GM10266 (cell line): ENCODE measurements at regions not wholly inside any gene's neighbourhood (a gene's known extent, or its start where the extent isn't known, plus 50 kb on each side); places are given as distances from the start of the nearest gene placed in this dataset.
"Not testable (repeated sequence)": the region's sequence is repeated elsewhere in the genome, so short reads cannot be mapped to it uniquely, and the experiment has no call there.

ENCODE experiments used
- DNase-seq: peaks from one replicate; pipeline ENCODE4 v3.0.0; 2012; ENCODE audit errors: extremely low spot score
- CTCF ChIP-seq: IDR thresholded peaks from 2 replicates; pipeline ENCODE4 v1.5.1; 2012; ENCODE audit warnings: mild to moderate bottlenecking, low read depth; ENCODE audit not compliant: control insufficient read depth, insufficient read depth; ENCODE audit errors: missing control alignments

- no peak for TF ChIP-seq CTCF
- no peak for DNase-seq
Observed at GRCh38 chr5:96315431-96315830, 117.6 kb downstream of the PCSK1 start.

GRCh38 chr5:96312383-96312782, 120.7 kb downstream of the PCSK1 start:
- TF ChIP-seq CTCF, result no peak
- DNase-seq, result no peak

- DNase-seq, result not testable (repeated sequence)
Observed at GRCh38 chr5:96307047-96307446, 126.0 kb downstream of the PCSK1 start.

- no peak for DNase-seq
- no peak for TF ChIP-seq CTCF
Observed at GRCh38 chr5:96302174-96302738, 130.8 kb downstream of the PCSK1 start.

GRCh38 chr5:96300976-96301375, 132.1 kb downstream of the PCSK1 start:
- no peak for DNase-seq
- no peak for TF ChIP-seq CTCF

- TF ChIP-seq CTCF, result no peak
- DNase-seq, result no peak
Observed at GRCh38 chr5:96297867-96298266, 135.2 kb downstream of the PCSK1 start.

GRCh38 chr5:96297290-96297689, 135.8 kb downstream of the PCSK1 start:
- DNase-seq, result no peak
- no peak for TF ChIP-seq CTCF

- no peak for DNase-seq
- TF ChIP-seq CTCF, result no peak
Observed at GRCh38 chr5:96294884-96295202, 138.2 kb downstream of the PCSK1 start.
